NT2/D1 (cell line): ENCODE measurements at regions not wholly inside any gene's neighbourhood (a gene's known extent, or its start where the extent isn't known, plus 50 kb on each side); places are given as distances from the start of the nearest gene placed in this dataset.

ENCODE experiments used
- SUZ12 ChIP-seq: IDR thresholded peaks from 2 replicates; pipeline ENCODE4 v1.6.1; 2011; ENCODE audit not compliant: insufficient read length, insufficient read depth; ENCODE audit errors: extremely low read depth
- ZNF274 ChIP-seq: IDR thresholded peaks from 2 replicates; pipeline ENCODE4 v1.6.1; 2011; ENCODE audit warnings: mild to moderate bottlenecking, low read depth, low read length

GRCh38 chr10:107865691-107866090, 701.2 kb upstream of the SORCS1 start:
- TF ChIP-seq ZNF274 (no peak), SUZ12 (no peak)
